ENCODE measurements at regions not wholly inside any gene's neighbourhood (a gene's known extent, or its start where the extent isn't known, plus 50 kb on each side); places are given as distances from the start of the nearest gene placed in this dataset.

- FAIRE-seq (no peak), ATAC-seq (no peak), DNase-seq (ENCODE audit: low read depth, low spot score) (no peak)
- POLR2A ChIA-PET: interaction anchor here (0.9 kb wide), 1 partner anchor 11 kb away, joined by 3 read pairs; no protein-coding TSS in a partner anchor
- H3K27ac ChIP-seq (ENCODE audit: control insufficient read depth, insufficient read depth): no peak overlapping the region
- intact Hi-C loops (cut with micrococcal nuclease; ENCODE audit: unreplicated experiment) (no loop called here), in situ Hi-C loops (cut with MboI) (no loop called here)
- TF ChIP-seq RAD21 (IDR thresholded peaks at IDR 0.05; ENCODE audit: insufficient read depth, low read depth, low read length): no peak
- no peaks in the 10 kb centered on the region for H3K36me3 ChIP-seq (ENCODE audit: control insufficient read depth in 2 of 2, insufficient read depth in 2 of 2, low read length in 1 of 2)
- H3K27me3 ChIP-seq (replicated peaks in 1 of 2; ENCODE audit: control insufficient read depth in 2 of 2, insufficient read depth in 2 of 2, low read length in 1 of 2): no peaks in the 10 kb centered on the region
- no peaks in the 10 kb centered on the region for H3K79me2 ChIP-seq (ENCODE audit: control insufficient read depth, insufficient read depth, low read length)
- H3K4me1 ChIP-seq (ENCODE audit: control insufficient read depth, insufficient read depth, low read length): no peaks in the 10 kb centered on the region
- no peak overlapping the region for H2AFZ ChIP-seq (ENCODE audit: control insufficient read depth, low read depth, low read length)
- SMC1A ChIA-PET (ENCODE audit: uncharacterized antibody, unreplicated experiment): interaction anchor here (0.6 kb wide), 1 partner anchor 103 kb away, joined by 3 read pairs; no protein-coding TSS in a partner anchor
- no peaks in the 10 kb centered on the region for H3K9me3 ChIP-seq (replicated peaks; ENCODE audit: control insufficient read depth, insufficient read depth, low read length)
- RAD21 ChIA-PET (ENCODE audit: unreplicated experiment): no interaction called here
- no peak overlapping the region for H3K4me2 ChIP-seq (ENCODE audit: control insufficient read depth, insufficient read depth)
- CTCF ChIA-PET: no interaction called here
- H3K9ac ChIP-seq (ENCODE audit: control insufficient read depth, insufficient read depth, low read length): no peak overlapping the region
- H3K4me3 ChIP-seq: no peak overlapping the region
- no TSS peak for BruUV-seq (replicated peaks)
- H4K20me1 ChIP-seq (ENCODE audit: control insufficient read depth, insufficient read depth): no peaks in the 10 kb centered on the region
- WGBS (ENCODE audit: insufficient coverage, insufficient replicate concordance, low lambda C conversion rate, missing lambda C conversion rate): 68% methylated on average over 12 of the region's 12 CpGs
These were observed 115.3 kb downstream of the ADSS2 start for GRCh38 chr1:244336232-244336899.

GRCh38 chr1:244337839-244338238 lies 113.9 kb downstream of the ADSS2 start:
- Histone ChIP-seq H3K27me3 (replicated peaks in 1 of 2; ENCODE audit: control insufficient read depth in 2 of 2, insufficient read depth in 2 of 2, low read length in 1 of 2) (no peaks in the 10 kb centered on the region), H3K36me3 (ENCODE audit: control insufficient read depth in 2 of 2, insufficient read depth in 2 of 2, low read length in 1 of 2) (no peaks in the 10 kb centered on the region), H3K4me1 (ENCODE audit: control insufficient read depth, insufficient read depth, low read length) (no peaks in the 10 kb centered on the region), H3K27ac (ENCODE audit: control insufficient read depth, insufficient read depth) (no peak overlapping the region), H3K4me3 (no peak overlapping the region), H2AFZ (ENCODE audit: control insufficient read depth, low read depth, low read length) (no peak overlapping the region), H3K79me2 (ENCODE audit: control insufficient read depth, insufficient read depth, low read length) (no peaks in the 10 kb centered on the region), H3K9ac (ENCODE audit: control insufficient read depth, insufficient read depth, low read length) (no peak overlapping the region), H4K20me1 (ENCODE audit: control insufficient read depth, insufficient read depth) (no peaks in the 10 kb centered on the region), H3K4me2 (ENCODE audit: control insufficient read depth, insufficient read depth) (no peak overlapping the region), H3K9me3 (replicated peaks; ENCODE audit: control insufficient read depth, insufficient read depth, low read length) (no peaks in the 10 kb centered on the region)
- BruUV-seq (replicated peaks): no TSS peak
- ChIA-PET RAD21 (ENCODE audit: unreplicated experiment) (no interaction called here), SMC1A (ENCODE audit: uncharacterized antibody, unreplicated experiment) (no interaction called here), POLR2A (no interaction called here), CTCF (interaction anchor here (1.1 kb wide), 1 partner anchor 19 kb away, joined by 3 read pairs; no protein-coding TSS in a partner anchor)
- DNase-seq (ENCODE audit: low read depth, low spot score) (no peak), FAIRE-seq (no peak), ATAC-seq (no peak)
- intact Hi-C loops (cut with micrococcal nuclease; ENCODE audit: unreplicated experiment): no loop called here
- no peak for TF ChIP-seq RELA (IDR thresholded peaks at IDR 0.05; ENCODE audit: borderline replicate concordance, partially characterized antibody)
- TF ChIP-seq USF1 (IDR thresholded peaks at IDR 0.05; ENCODE audit: borderline replicate concordance, extremely low read length, insufficient read depth, low read depth, low read length): no peak
- TF ChIP-seq SIN3A (IDR thresholded peaks at IDR 0.05; ENCODE audit: low read depth, low read length): no peak
- no peak for TF ChIP-seq STAT3 (IDR thresholded peaks at IDR 0.05; ENCODE audit: low read depth, low read length)
- no peak for TF ChIP-seq CHD2 (IDR thresholded peaks at IDR 0.05; ENCODE audit: borderline replicate concordance, low read depth, low read length)
- TF ChIP-seq MLLT1 (IDR thresholded peaks at IDR 0.05): no peak
- no peak for TF ChIP-seq NFYB (IDR thresholded peaks at IDR 0.05; ENCODE audit: insufficient read depth, low read depth, low read length)
- no peak for TF ChIP-seq SMARCA5 (IDR thresholded peaks at IDR 0.05)
- TF ChIP-seq ZBTB4 (CRISPR knock-in tag; IDR thresholded peaks at IDR 0.05): no peak
- in situ Hi-C loops (cut with MboI): no loop called here
- 90% methylated on average over 3 of the region's 3 CpGs for WGBS (ENCODE audit: insufficient coverage, insufficient replicate concordance, low lambda C conversion rate, missing lambda C conversion rate)
